ENCODE measurements at regions not wholly inside any gene's neighbourhood (a gene's known extent, or its start where the extent isn't known, plus 50 kb on each side); places are given as distances from the start of the nearest gene placed in this dataset.
"Not testable (repeated sequence)": the region's sequence is repeated elsewhere in the genome, so short reads cannot be mapped to it uniquely, and the experiment has no call there.

GRCh38 chr21:26233297-26233696 lies 62.7 kb upstream of the APP start:
- not testable (repeated sequence) for TF ChIP-seq EZH2 (IDR thresholded peaks at IDR 0.05; ENCODE audit: borderline replicate concordance, low read depth, low read length, severe bottlenecking); CTCF (IDR thresholded peaks at IDR 0.05; ENCODE audit: borderline replicate concordance, extremely low read depth, low read length, poor library complexity, severe bottlenecking)

Measured in DND-41 (cell line).